ENCODE measurements at regions not wholly inside any gene's neighbourhood (a gene's known extent, or its start where the extent isn't known, plus 50 kb on each side); places are given as distances from the start of the nearest gene placed in this dataset.

DNA sequence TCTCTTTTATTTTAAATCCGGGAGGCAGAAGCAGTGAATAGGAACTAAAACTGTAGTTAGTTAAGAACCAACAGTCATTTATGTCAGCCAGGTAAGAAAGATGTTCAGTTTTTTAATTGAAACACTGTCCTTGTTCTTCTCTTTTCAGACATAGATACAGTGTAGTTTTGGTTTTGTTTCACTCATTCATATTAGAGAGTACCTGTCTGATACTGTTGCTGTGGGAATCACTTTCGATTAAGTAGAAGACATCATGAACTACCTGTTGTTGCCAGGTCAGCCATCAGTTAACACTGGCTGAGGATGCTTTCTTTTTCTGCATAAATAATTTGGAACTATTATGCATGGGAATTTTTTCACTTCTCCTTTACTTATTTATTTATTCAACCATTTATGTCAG, 700.4 kb downstream of the OTOL1 start:
- intact Hi-C loops (cut with DNase I) = no loop called here
- no peak for DNase-seq (ENCODE audit: low spot score)

DNA sequence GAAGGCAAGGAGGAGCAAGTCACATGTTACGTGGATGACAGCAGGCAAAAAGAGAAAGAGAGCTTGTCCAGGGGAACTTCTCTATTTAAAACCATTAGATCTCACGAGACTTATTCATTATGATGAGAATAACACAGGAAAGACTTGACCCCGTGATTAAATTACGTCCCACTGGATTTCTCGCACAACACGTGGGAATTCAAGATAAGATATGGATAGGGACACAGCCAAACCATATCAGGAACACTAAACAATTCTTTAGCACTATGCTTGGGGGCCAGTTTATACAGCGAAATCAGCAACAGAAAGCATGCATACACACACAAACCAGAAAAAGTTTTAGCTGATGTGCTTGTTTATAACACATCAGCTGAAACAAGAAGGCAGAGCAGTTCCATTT, 704.2 kb downstream of the OTOL1 start:
- no peak for DNase-seq (ENCODE audit: low spot score)
- intact Hi-C loops (cut with DNase I) = no loop called here

DNA sequence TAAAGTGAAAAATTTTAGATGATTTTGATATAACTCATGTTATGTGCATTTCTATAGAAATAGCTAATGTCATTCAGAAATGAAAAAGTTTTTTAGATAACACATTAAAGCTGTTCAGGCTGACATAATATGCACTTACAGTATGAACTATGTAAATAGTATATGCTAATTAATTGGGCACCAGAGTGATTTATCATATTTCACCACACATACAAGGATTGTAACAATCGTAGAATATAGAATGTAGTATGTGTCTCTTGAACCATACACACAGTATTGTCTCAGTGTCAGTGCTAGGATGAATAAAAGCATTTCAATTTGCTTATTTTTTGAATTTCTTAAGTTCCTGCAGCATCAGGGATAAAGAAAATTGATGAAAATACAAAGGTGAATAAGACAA, 710.0 kb downstream of the OTOL1 start:
- no peak for DNase-seq (ENCODE audit: low spot score)
- intact Hi-C loops (cut with DNase I) = no loop called here

DNA sequence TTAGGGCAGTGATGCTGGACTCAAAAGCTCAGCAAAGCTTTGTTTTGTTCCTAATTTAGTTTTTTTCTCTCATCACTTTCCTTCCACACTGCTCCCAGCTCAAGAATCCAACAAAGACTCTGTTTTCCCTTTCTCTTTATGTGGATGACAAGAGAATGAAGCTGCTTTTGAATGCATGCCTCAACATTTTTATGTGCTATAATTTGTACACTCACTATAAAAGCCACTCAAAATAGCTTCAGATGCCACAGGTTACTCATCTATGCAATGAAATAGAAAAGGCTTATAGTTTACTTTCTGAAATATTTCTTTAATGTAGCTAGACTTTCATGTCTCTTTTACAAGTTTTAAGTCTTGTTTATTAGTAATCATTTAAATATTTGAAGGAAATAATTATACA, 714.9 kb downstream of the OTOL1 start:
- DNase-seq (ENCODE audit: low spot score) = no peak
- intact Hi-C loops (cut with DNase I) = no loop called here

DNA sequence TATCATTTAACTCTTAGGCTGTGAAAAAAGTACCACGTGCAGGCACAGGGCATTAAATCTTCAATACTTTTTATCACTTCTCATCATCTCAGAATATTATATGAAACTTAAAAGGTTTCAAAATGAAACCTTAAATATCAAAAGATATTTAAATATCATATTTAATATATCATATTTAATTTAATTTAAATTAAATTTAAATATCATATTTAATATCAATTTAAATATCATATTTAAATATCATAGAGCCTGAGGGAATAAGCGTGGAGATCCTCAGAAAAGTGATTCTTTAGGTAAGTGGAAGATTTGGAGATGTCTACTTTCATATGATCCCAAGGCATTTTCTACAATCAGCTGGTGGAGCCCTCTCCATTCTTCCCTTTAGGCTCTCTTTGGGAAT, 716.6 kb downstream of the OTOL1 start:
- DNase-seq (ENCODE audit: low spot score) = no peak
- intact Hi-C loops (cut with DNase I) = no loop called here

DNA sequence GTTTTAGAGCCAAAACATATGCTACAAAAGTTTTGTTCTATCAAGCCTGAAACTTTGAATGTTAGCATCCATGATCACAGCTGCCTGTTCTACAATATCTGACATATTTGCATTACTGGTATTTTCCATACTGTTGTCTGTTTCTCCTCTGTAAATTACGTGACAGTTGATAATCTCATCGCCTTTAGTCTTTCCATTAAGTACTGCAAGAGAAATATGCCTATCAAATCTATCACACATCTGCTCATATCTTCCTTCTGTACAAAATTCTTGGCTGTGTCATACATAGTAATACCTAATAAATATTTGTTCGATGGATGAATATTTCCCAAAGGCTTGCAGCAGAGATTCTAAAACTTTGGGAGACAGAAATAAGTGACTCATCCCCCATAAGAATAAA, 717.3 kb downstream of the OTOL1 start:
- no peak for DNase-seq (ENCODE audit: low spot score)
- intact Hi-C loops (cut with DNase I) = no loop called here

DNA sequence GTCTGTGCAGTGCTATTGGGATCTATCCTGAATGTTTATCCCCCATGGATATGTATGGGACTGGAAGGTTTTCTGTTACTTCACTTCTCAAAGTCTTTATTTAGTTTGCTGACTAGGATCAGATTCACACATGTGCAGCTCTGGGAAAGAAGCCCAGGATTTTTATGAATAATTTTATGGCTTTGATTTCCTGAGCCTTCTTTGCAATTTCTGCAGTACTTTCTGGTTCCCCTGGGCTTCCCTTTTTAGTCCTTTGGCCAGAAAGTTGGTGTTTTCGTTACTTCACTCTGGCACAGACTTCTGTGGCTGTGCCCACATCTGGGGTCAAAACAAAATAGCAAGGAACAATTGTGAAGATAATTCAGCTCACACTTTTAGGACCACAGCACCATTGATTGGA, 721.0 kb downstream of the OTOL1 start:
- DNase-seq (ENCODE audit: low spot score) = no peak
- intact Hi-C loops (cut with DNase I) = no loop called here

DNA sequence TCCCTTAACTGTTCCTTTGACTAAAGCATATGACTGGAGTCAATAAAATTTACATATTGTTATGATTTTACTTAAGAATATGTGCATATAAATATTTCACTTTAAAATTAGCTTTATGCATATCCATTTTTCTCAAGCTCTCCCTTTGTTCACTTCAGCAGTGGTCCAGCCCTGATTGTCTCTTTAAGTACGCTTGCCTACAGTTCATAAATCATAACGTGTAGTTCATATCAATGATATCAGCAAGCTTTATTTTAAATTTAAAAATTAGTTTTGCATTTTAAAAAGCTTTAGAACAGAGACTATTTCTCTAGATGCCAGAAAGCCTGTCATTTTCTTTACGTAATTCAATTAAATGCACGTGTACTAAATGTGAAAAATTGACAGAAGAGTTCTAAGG, 721.9 kb downstream of the OTOL1 start:
- intact Hi-C loops (cut with DNase I) = no loop called here
- no peak for DNase-seq (ENCODE audit: low spot score)

DNA sequence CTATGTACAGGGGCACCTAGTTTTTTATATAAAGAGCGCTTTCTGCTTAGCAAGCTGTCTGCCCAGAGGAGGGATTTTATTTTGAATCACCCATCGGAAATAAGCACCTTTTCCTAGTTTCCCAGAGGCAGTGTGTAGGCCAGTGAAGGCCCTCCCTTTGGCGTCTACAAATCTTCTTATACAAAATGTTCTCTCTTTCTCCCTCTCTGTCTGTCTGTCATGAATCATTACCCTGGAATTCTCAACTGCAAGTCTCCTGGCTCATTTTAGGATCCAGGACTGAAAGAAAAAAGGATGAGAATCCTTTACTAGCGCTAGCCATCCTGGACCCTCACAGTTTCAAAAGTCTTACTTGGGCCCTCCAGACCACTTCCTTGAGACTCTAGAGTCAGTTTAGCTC, 728.1 kb downstream of the OTOL1 start:
- no peak for DNase-seq (ENCODE audit: low spot score)
- intact Hi-C loops (cut with DNase I) = no loop called here

DNA sequence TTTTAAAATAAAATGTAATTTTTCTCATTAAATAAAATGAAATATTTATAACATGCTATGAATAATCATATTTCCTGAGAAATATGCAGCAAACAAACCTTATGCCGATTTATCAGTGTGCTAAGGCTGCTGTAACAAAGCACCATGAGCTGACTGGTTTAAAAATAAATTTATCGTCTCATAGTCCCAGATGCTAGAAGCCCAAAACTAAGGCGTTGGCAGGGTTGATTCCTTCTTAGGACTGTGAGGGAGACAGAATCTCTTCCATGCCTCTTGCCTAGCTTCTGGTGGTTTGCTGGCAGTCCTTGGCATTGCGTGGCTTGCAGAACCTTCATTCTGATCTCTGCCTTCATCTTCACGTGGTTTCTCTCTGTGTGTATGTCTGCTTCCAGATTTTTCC, 740.3 kb downstream of the OTOL1 start:
- intact Hi-C loops (cut with DNase I) = no loop called here
- DNase-seq (ENCODE audit: low spot score) = no peak

DNA sequence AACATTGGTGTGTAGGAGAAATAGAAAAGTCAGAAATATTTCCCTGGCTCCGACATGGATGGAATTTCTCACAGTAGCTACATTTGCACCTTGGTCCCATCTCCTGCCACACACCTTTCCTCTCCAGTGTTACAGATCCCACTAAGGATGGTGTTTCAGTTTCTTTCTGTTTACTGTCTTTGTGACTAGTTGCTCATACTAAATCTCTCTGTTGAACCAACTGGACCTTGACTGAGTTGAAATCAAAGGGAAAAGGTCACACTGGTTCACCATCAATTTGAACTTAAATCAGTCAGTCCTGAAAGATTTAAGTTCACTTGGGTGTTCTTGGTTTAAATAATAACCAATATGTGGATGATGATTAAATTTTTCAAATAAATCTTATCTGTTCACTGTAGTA, 754.2 kb downstream of the OTOL1 start:
- DNase-seq (ENCODE audit: low spot score) = no peak
- intact Hi-C loops (cut with DNase I) = no loop called here

DNA sequence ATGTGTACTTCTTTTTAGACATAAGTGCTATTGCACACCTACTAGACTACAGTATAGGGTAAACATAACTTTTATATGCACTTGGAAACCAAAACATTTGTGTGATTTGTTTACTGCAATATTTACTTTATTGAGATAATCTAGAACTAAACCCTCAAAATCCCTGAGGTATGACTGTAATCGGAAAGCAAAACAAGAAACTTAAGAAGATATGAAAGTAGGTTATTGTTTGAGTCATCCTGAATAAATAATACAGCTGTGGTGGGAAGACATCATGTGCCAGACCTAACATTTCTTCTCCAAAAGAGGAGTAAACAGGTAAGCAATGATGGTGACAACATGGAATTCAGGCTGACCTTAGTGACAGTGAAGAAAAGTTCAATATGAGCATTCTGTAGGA, 765.5 kb downstream of the OTOL1 start:
- intact Hi-C loops (cut with DNase I) = no loop called here

DNA sequence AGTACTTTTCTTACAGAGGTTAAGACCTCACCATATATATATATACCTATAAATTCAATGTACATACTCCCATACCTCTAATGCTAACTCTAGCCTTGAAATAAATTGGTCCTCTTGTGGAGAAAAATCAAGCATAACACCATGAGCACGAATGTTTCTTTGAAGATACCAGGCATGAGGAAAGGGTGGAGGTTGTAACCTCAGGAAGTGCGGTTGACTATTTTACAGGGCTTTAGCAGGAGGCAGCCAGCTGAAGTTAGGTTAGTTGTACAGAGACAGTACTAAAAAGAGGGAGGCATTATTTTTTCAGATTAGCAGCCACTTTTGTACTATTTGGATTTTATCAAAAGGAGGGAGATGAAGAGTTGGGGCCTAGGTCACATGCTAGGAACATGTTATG, 767.0 kb downstream of the OTOL1 start:
- intact Hi-C loops (cut with DNase I) = no loop called here
- DNase-seq (ENCODE audit: low spot score) = no peak

More for the DNA sequence above, 765.5 kb downstream of the OTOL1 start:
- no peak for DNase-seq (ENCODE audit: low spot score)

DNA sequence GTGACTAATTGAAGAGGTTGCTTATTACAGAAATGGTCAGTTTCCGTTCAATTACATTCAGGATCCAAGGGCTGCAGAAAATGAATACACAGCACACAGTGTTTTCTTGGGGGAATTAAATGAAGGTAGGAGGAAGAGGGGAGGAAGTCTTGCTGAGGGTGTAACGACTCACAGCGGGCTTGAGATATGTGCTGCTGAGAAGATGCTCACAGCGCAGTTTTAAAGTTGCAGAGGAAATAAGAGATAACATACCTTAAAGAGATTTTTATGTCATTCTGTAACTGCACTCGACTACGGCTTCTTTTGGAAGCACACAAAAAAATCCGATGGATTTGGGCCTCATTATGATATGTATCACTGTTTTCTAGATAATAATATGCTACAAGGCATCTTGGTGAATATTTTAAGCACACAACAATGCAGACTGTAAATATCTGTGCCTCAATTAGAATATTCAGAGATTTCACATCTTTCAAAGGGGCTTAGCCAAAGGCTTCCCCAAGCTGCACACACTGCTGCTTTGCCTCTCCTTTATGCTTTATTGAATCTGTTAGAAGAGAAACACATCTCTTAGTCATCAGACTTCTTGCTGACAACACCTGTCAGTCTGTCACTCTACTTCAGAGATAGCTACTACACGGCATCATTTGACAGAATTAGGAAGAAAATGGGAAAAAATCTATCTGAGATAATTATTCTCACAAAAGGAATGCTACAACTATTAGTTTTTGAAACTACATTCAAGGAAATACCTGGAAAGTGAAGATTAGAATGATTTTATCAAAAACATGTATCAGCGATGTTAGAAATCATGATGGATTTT, 773.2 kb downstream of the OTOL1 start:
- no peak for DNase-seq (ENCODE audit: low spot score)

DNA sequence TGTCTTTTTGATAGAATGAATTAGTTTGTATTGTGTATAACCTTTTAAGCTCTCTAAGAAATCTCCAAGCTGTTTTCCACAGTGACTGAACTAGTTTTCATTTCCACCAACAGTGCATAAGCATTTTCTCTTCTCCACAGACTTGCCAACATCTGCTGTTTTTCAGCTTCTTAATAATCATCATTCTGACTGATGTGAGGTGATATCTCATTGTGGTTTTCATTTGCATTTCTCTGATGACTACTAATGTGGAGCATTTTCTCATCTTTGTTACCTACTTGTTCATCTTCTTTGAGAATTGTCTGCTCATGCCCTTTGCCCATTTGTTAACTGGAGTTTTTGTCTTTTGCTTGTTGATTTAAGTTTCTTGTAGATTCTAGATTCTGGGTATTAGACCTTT, 777.5 kb downstream of the OTOL1 start:
- DNase-seq (ENCODE audit: low spot score) = no peak
- intact Hi-C loops (cut with DNase I) = no loop called here

More for the DNA sequence above, 773.2 kb downstream of the OTOL1 start:
- intact Hi-C loops (cut with DNase I) = no loop called here

DNA sequence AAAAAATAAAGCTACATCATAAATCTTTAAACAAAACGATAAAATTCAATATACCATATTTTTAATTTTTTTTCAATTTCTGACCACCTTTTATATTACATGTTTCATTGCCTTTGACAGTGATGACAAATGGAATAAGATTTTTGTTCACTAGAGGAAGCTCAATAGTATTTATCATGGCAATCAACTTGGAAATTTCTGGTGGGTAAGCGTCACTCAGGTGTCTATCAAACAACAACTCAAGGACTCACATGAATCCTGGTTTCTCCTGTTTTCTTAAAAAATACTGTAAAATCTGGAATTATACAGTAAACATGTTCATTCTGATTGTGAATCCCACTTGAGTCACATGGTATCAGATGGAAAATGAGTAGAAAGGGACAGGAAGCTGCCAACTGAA, 782.2 kb downstream of the OTOL1 start:
- DNase-seq (ENCODE audit: low spot score) = no peak
- intact Hi-C loops (cut with DNase I) = no loop called here

DNA sequence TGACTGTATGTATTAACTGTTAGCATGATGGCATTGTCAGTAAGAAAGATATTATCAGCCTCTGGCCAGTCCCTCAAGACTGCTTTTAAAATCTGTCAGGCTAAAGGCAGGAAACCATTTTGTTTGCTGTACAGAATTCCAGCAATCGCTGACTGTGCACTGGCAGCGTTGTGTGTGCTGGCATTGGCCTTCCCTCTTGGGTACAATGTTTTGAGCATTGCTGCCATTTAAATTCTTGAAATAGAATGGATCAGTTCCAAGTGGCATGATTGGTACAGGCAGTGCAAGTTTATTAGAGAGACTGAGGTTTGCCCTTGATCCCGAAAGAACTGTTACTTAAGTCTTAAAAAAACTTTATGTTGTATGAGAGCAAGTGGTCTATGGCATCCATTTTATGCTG, 788.7 kb downstream of the OTOL1 start:
- DNase-seq (ENCODE audit: low spot score) = no peak
- intact Hi-C loops (cut with DNase I) = no loop called here

DNA sequence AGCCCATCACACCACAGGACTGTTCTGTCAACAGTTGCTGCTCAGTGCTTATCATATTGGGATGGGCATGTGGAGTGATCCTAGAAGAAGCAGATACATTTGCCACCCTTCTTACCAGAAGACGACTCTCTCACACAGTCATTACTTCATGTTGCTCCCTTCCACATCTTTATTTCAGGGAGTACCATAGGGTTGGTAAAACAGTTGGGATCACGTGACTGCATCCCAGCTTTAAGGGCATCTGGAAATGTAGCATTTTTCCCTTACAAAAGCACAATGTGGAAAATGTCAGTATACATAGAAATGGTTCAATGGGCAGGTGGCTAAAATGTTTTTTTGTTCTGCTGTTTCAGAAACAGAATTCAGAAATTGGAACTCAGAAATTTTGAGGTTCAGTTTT, 791.0 kb downstream of the OTOL1 start:
- DNase-seq (ENCODE audit: low spot score) = no peak
- intact Hi-C loops (cut with DNase I) = no loop called here

DNA sequence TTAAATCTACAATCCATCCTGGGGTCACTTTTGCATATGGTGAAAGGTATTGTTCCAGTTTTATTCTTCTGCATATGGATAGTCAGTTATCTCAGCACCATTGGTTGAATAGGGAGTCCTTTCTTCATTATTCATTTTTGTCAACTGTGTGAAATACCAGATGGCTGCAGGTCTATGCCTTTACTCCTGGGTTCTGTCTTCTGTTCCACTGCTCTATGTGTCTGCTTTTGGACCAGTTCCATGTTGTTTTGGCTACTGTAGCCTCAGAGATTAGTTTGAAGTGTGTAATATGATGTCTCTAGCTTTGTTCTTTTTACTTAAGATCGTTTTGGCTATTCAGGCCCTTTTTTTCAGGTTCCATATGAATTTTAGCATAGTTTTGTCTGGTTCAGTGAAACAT, 795.8 kb downstream of the OTOL1 start:
- intact Hi-C loops (cut with DNase I) = no loop called here
- DNase-seq (ENCODE audit: low spot score) = no peak

DNA sequence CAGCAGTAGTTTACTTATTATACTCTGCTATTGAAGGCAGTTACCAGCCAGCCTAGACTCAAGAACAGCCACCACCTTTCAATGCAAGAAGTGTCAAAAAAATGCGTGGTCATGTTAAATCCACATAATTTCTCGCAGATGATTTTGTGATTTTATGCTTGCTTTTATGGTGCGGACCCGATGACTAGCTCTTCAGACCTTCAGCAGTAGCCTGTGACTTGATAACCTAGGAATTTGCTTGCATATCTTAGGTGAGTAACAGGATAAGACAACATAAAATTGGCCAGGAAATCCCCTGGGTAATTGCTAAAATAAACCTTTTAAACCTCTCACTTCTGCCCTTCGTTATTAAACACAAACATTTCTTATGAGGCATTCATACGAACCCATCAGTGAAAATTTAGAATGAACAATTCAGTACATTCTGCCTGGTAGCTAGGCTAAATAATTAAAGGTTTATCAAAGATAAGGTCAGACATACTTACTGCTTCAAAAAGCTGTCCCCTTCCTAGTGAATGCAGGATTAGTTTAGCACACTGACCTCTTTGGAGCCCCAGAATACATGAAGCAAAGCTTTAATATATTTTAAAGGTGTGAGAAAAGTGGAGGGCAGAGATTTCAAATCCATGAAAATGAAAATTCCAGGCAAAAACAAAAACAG, 798.8 kb downstream of the OTOL1 start:
- intact Hi-C loops (cut with DNase I) = no loop called here
- no peak for DNase-seq (ENCODE audit: low spot score)

DNA sequence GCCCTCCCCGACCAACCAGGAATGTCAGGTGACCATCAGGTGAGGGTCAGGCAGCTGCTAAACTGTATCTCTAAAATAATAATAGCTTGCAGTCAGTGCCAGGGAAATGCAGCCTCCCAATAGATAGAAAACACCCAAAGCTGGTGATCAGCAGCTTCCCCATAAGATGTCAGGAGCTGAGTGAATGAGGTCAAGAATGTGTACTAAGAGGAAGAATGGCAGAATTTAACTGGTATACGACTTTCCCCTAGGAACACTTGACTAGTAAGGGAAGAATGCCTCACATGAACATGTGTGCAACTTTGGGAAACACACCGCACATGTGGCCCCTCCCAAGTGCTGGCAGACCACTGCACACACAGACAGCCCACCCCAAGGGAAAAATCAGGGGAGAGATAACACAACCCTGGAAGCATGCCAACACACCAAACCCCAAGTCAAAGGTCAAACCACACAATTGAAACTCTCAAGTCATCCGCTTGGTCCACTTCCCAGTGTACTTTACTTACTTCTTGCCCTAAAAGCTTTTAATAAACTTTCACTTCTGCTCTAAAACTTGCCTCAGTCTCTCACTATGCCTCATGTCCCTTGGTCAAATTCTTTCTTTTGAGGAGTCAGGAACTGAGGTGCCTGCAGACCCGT, 806.5 kb downstream of the OTOL1 start:
- no peak for DNase-seq (ENCODE audit: low spot score)
- intact Hi-C loops (cut with DNase I) = no loop called here

Measured in posterior vena cava (tissue), 2 donors.